Keratinocyte (primary cell): ENCODE measurements at regions not wholly inside any gene's neighbourhood (a gene's known extent, or its start where the extent isn't known, plus 50 kb on each side); places are given as distances from the start of the nearest gene placed in this dataset.

Source experiments
- DNase-seq: peaks from one replicate; pipeline ENCODE4 v3.0.0-alpha.2; 2011; ENCODE audit warnings: low read depth, missing footprints, low spot score
- FAIRE-seq: peaks from 2 replicates; lab custom pipeline; 2011; peaks lifted over from hg19 to GRCh38; lab: Jason Lieb, UNC
- H2AFZ ChIP-seq: 2 replicates; pipeline ENCODE4 v1.6.0; 2012; ENCODE audit warnings: low read length, control low read depth, inconsistent platforms; ENCODE audit not compliant: control insufficient read depth
- H3K27ac ChIP-seq: 2 replicates; pipeline ENCODE4 v1.5.1; 2011; ENCODE audit warnings: low read length; ENCODE audit not compliant: control insufficient read depth, insufficient read depth
- H3K27me3 ChIP-seq: 3 replicates; pipeline ENCODE4 v1.6.0; 2011; ENCODE audit warnings: low read length; ENCODE audit not compliant: control insufficient read depth, insufficient read depth; ENCODE audit errors: extremely low read depth
- H3K36me3 ChIP-seq, 2 experiments: 2 replicates in 1 of 2; 3 replicates in 1 of 2; pipeline ENCODE4 v1.5.1; 2011; ENCODE audit warnings: low read length in 2 of 2, mild to moderate bottlenecking in 1 of 2; ENCODE audit not compliant: control insufficient read depth in 2 of 2, insufficient read depth in 2 of 2; ENCODE audit errors: extremely low read depth in 1 of 2
- H3K4me1 ChIP-seq: 3 replicates; pipeline ENCODE4 v1.5.1; 2011; ENCODE audit warnings: low read length; ENCODE audit not compliant: control insufficient read depth, insufficient read depth; ENCODE audit errors: extremely low read depth
- H3K4me2 ChIP-seq: 3 replicates; pipeline ENCODE4 v1.6.0; 2011; ENCODE audit warnings: low read depth, low read length; ENCODE audit not compliant: control insufficient read depth, insufficient read depth; ENCODE audit errors: extremely low read depth
- H3K4me3 ChIP-seq, 3 experiments: fragments of 200-600 bp in 1 of 3; sonication (generic) in 1 of 3; 2 replicates in 2 of 3; 3 replicates in 1 of 3; pipeline ENCODE4 v1.5.1; 2011 to 2016; ENCODE audit warnings: low read length in 3 of 3, mild to moderate bottlenecking in 3 of 3, control low read depth in 2 of 3, inconsistent platforms in 1 of 3, low read depth in 1 of 3, mixed read lengths in 1 of 3, mixed run types in 1 of 3, moderate library complexity in 1 of 3; ENCODE audit not compliant: control insufficient read depth in 2 of 3, insufficient read depth in 2 of 3; ENCODE audit errors: extremely low read depth in 1 of 3
- H3K79me2 ChIP-seq: 2 replicates; pipeline ENCODE4 v1.6.0; 2012; ENCODE audit warnings: low read length; ENCODE audit not compliant: control insufficient read depth, insufficient read depth
- H3K9ac ChIP-seq: 3 replicates; pipeline ENCODE4 v1.6.0; 2011; ENCODE audit warnings: low read length; ENCODE audit not compliant: control insufficient read depth, insufficient read depth; ENCODE audit errors: extremely low read depth
- H3K9me1 ChIP-seq: 3 replicates; pipeline ENCODE4 v1.6.0; 2011; ENCODE audit warnings: low read length; ENCODE audit not compliant: control insufficient read depth, insufficient read depth; ENCODE audit errors: extremely low read depth
- H3K9me3 ChIP-seq: 2 replicates; pipeline ENCODE4 v1.5.1; 2012; ENCODE audit warnings: low read depth, low read length; ENCODE audit not compliant: control insufficient read depth
- H4K20me1 ChIP-seq: 3 replicates; pipeline ENCODE4 v1.6.0; 2011; ENCODE audit warnings: low read length; ENCODE audit not compliant: control insufficient read depth, insufficient read depth; ENCODE audit errors: extremely low read depth
- CTCF ChIP-seq, 3 experiments: IDR thresholded peaks in 1 of 3; conservative IDR thresholded peaks in 1 of 3; optimal IDR thresholded peaks in 1 of 3; 2 replicates in 2 of 3; 3 replicates in 1 of 3; pipeline versions ENCODE3 to v1.5.1; 2011; ENCODE audit warnings: low read length in 3 of 3, mild to moderate bottlenecking in 3 of 3, moderate library complexity in 2 of 3, control low read depth in 1 of 3, inconsistent platforms in 1 of 3; ENCODE audit not compliant: insufficient read depth in 2 of 3; ENCODE audit errors: extremely low read depth in 1 of 3
- EZH2 ChIP-seq: IDR thresholded peaks from one replicate; pipeline ENCODE4 v1.6.1; 2012; ENCODE audit warnings: inconsistent platforms, mild to moderate bottlenecking, low read length, moderate library complexity
- dilution Hi-C: fragments of 300-500 bp; cut with MboI; formaldehyde crosslinking; loops from one replicate; pipeline ENCODE4 v1.7.0; 2020; ENCODE audit warnings: low sequenced_read_pairs; ENCODE audit not compliant: extremely low pct_ligation_motif_present

GRCh38 chr7:72476608-72477305, 64.6 kb upstream of the CALN1 start:
- dilution Hi-C loops = no loop called here
- FAIRE-seq = no peak
- no peak for TF ChIP-seq CTCF (optimal IDR thresholded peaks at IDR 0.05 in 1 of 3, IDR thresholded peaks at IDR 0.05 in 1 of 3, conservative IDR thresholded peaks at IDR 0.05 in 1 of 3; ENCODE audit: extremely low read depth in 1 of 3, insufficient read depth in 2 of 3, low read length in 3 of 3)
- no peak for TF ChIP-seq EZH2

GRCh38 chr7:72467237-72467636, 55.1 kb upstream of the CALN1 start:
- dilution Hi-C loops = no loop called here
- FAIRE-seq = no peak

More at GRCh38 chr7:72476608-72477305, 64.6 kb upstream of the CALN1 start:
- H4K20me1 ChIP-seq = no peaks in the 10 kb centered on the region
- H3K9me1 ChIP-seq = no peaks in the 10 kb centered on the region
- H3K27ac ChIP-seq = no peak overlapping the region
- no peak overlapping the region for H3K4me3 ChIP-seq
- H3K4me2 ChIP-seq = no peak overlapping the region
- no peaks in the 10 kb centered on the region for H3K9me3 ChIP-seq
- H2AFZ ChIP-seq = no peak overlapping the region
- H3K9ac ChIP-seq = no peak overlapping the region
- no peaks in the 10 kb centered on the region for H3K79me2 ChIP-seq
- H3K27me3 ChIP-seq = no peaks in the 10 kb centered on the region
- H3K4me1 ChIP-seq = no peaks in the 10 kb centered on the region
- no peak for DNase-seq
- H3K36me3 ChIP-seq = no peaks in the 10 kb centered on the region

More at GRCh38 chr7:72467237-72467636, 55.1 kb upstream of the CALN1 start:
- Histone ChIP-seq H4K20me1 (no peaks in the 10 kb centered on the region), H3K79me2 (no peaks in the 10 kb centered on the region), H3K27ac (no peak overlapping the region), H3K36me3 (no peaks in the 10 kb centered on the region), H3K4me2 (no peak overlapping the region), H3K4me3 (no peak overlapping the region), H2AFZ (no peak overlapping the region), H3K4me1 (no peaks in the 10 kb centered on the region), H3K9me1 (no peaks in the 10 kb centered on the region), H3K9me3 (no peaks in the 10 kb centered on the region), H3K9ac (no peak overlapping the region), H3K27me3 (no peaks in the 10 kb centered on the region)
- DNase-seq = no peak
- no peak for TF ChIP-seq CTCF (optimal IDR thresholded peaks at IDR 0.05 in 1 of 3, IDR thresholded peaks at IDR 0.05 in 1 of 3, conservative IDR thresholded peaks at IDR 0.05 in 1 of 3; ENCODE audit: extremely low read depth in 1 of 3, insufficient read depth in 2 of 3, low read length in 3 of 3)
- TF ChIP-seq EZH2 = no peak
